ENCODE measurements at regions not wholly inside any gene's neighbourhood (a gene's known extent, or its start where the extent isn't known, plus 50 kb on each side); places are given as distances from the start of the nearest gene placed in this dataset.

DNA sequence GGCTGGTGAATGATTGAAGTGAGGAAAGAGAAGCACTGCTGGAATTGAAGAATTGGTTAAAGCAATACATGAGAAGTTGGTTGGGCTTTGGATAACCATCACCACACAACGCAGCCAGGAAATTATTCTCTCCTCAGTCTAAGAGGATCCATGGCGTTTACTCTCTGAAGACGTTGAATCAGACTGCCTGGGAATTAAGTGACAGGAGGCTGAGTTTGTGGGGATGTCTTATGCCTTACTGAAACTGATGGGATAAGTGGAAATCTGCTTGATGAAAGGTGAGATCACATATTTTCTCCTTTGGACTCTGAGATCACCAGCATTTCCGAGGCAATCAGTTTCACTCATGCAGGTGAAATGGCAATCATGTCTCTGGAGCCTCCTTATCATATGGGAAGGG lies 456.1 kb upstream of the GBE1 start:
- Histone ChIP-seq H3K79me2 (ENCODE audit: low read length) (no peaks in the 10 kb centered on the region), H3K9ac (ENCODE audit: low read length) (no peak overlapping the region), H3K9me3 (replicated peaks; ENCODE audit: insufficient read depth, low read length) (no peaks in the 10 kb centered on the region), H3K36me3 (replicated peaks; ENCODE audit: insufficient read depth, low read length) (no peaks in the 10 kb centered on the region), H3K4me2 (ENCODE audit: low read depth, low read length) (no peak overlapping the region), H3K9me2 (replicated peaks; ENCODE audit: insufficient read depth, low read length) (no peaks in the 10 kb centered on the region), H3F3A (ENCODE audit: insufficient read depth, low read length) (no peaks in the 10 kb centered on the region), H3K4me3 (ENCODE audit: low read length) (no peak overlapping the region), H2AFZ (ENCODE audit: low read length) (no peak overlapping the region), H4K20me1 (ENCODE audit: insufficient read depth, low read length) (no peaks in the 10 kb centered on the region), H3K4me1 (ENCODE audit: low read length) (no peaks in the 10 kb centered on the region), H3K27me3 (replicated peaks; ENCODE audit: insufficient read depth, low read length) (no peaks in the 10 kb centered on the region), H3K27ac (ENCODE audit: low read length) (no peak overlapping the region)
- no peak for DNase-seq
- TF ChIP-seq, protein P1, sequence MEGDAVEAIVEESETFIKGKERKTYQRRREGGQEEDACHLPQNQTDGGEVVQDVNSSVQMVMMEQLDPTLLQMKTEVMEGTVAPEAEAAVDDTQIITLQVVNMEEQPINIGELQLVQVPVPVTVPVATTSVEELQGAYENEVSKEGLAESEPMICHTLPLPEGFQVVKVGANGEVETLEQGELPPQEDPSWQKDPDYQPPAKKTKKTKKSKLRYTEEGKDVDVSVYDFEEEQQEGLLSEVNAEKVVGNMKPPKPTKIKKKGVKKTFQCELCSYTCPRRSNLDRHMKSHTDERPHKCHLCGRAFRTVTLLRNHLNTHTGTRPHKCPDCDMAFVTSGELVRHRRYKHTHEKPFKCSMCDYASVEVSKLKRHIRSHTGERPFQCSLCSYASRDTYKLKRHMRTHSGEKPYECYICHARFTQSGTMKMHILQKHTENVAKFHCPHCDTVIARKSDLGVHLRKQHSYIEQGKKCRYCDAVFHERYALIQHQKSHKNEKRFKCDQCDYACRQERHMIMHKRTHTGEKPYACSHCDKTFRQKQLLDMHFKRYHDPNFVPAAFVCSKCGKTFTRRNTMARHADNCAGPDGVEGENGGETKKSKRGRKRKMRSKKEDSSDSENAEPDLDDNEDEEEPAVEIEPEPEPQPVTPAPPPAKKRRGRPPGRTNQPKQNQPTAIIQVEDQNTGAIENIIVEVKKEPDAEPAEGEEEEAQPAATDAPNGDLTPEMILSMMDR (IDR thresholded peaks at IDR 0.05; ENCODE audit: low read length): no peak
- no peak for TF ChIP-seq EZH2phosphoT487 (IDR thresholded peaks at IDR 0.05; ENCODE audit: low read length)
- no peak for TF ChIP-seq EZH2 (optimal IDR thresholded peaks at IDR 0.05; ENCODE audit: low read depth, low read length)

DNA sequence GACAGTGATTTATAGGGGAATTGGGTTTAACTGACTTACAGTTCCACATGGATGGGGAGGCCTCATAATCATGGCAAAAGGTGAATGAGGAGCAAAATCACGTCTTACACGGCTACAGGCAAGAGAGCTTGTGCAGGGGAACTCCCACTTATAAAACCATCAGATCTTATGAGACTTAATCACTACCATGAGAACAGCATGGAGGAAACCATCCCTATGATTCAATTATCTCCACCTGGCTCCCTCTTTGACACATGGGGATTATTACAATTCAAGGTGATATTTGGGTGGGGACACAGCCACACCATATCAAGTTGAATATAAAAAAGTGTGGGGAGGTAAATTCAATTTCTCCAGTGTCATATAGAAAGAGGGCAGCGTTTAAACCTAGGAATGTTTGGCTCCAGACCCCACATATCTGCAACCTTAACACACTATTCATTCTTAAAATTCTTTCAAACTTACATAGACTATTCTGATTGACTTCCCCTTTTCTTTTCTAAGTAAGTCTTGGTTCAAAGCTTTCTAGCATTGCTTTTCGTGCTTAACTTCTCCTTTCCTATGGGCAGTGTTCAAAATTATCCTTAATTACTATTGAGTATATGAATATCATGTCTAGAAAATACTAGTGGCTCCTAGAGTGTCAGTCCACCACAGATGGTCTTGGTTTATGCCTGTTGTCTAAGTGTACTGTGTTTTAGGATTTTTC lies 446.7 kb upstream of the GBE1 start:
- Histone ChIP-seq H3K4me2 (ENCODE audit: low read depth, low read length) (no peak overlapping the region), H3K9me2 (replicated peaks; ENCODE audit: insufficient read depth, low read length) (no peaks in the 10 kb centered on the region), H3F3A (ENCODE audit: insufficient read depth, low read length) (no peaks in the 10 kb centered on the region), H3K27me3 (replicated peaks; ENCODE audit: insufficient read depth, low read length) (no peaks in the 10 kb centered on the region), H3K4me1 (ENCODE audit: low read length) (no peaks in the 10 kb centered on the region), H3K4me3 (ENCODE audit: low read length) (no peak overlapping the region), H3K27ac (ENCODE audit: low read length) (no peak overlapping the region), H3K36me3 (replicated peaks; ENCODE audit: insufficient read depth, low read length) (no peaks in the 10 kb centered on the region), H4K20me1 (ENCODE audit: insufficient read depth, low read length) (no peaks in the 10 kb centered on the region), H3K9ac (ENCODE audit: low read length) (no peak overlapping the region), H2AFZ (ENCODE audit: low read length) (no peak overlapping the region), H3K79me2 (ENCODE audit: low read length) (no peaks in the 10 kb centered on the region), H3K9me3 (replicated peaks; ENCODE audit: insufficient read depth, low read length) (no peaks in the 10 kb centered on the region)
- TF ChIP-seq EZH2phosphoT487 (IDR thresholded peaks at IDR 0.05; ENCODE audit: low read length): no peak
- no peak for TF ChIP-seq EZH2 (optimal IDR thresholded peaks at IDR 0.05; ENCODE audit: low read depth, low read length)
- TF ChIP-seq, protein P1 (IDR thresholded peaks at IDR 0.05; ENCODE audit: low read length): no peak
- DNase-seq: no peak

DNA sequence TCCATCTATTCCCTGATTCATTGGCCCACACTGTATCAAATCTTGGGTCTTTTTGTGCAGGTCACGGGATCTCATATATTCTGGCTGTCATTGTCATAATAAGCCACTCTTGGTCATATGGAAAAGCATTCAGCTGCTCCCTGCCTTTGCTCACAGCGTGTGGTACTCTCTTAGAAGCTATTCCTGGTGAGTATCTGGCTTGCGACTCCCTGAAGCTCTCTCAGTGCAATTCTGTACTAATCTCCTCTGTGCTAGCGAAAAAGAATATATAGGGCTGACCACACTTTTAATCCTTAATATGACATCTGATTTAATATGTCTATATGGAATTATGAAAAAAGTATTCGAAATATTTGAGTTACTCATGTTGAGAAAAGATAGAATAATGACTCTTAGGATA lies 440.8 kb upstream of the GBE1 start:
- no peak overlapping the region for H2AFZ ChIP-seq (ENCODE audit: low read length)
- H3K4me3 ChIP-seq (ENCODE audit: low read length): no peak overlapping the region
- H3K4me2 ChIP-seq (ENCODE audit: low read depth, low read length): no peak overlapping the region
- no peak for DNase-seq
- no peaks in the 10 kb centered on the region for H3K9me2 ChIP-seq (replicated peaks; ENCODE audit: insufficient read depth, low read length)
- no peaks in the 10 kb centered on the region for H3K4me1 ChIP-seq (ENCODE audit: low read length)
- H3K27ac ChIP-seq (ENCODE audit: low read length): no peak overlapping the region
- H3K27me3 ChIP-seq (replicated peaks; ENCODE audit: insufficient read depth, low read length): no peaks in the 10 kb centered on the region
- H3K9ac ChIP-seq (ENCODE audit: low read length): no peak overlapping the region
- no peaks in the 10 kb centered on the region for H3K36me3 ChIP-seq (replicated peaks; ENCODE audit: insufficient read depth, low read length)
- H3F3A ChIP-seq (ENCODE audit: insufficient read depth, low read length): no peaks in the 10 kb centered on the region
- no peaks in the 10 kb centered on the region for H3K9me3 ChIP-seq (replicated peaks; ENCODE audit: insufficient read depth, low read length)
- no peak for TF ChIP-seq EZH2 (optimal IDR thresholded peaks at IDR 0.05; ENCODE audit: low read depth, low read length)
- TF ChIP-seq, protein P1 (IDR thresholded peaks at IDR 0.05; ENCODE audit: low read length): no peak
- no peak for TF ChIP-seq EZH2phosphoT487 (IDR thresholded peaks at IDR 0.05; ENCODE audit: low read length)
- no peaks in the 10 kb centered on the region for H4K20me1 ChIP-seq (ENCODE audit: insufficient read depth, low read length)
- no peaks in the 10 kb centered on the region for H3K79me2 ChIP-seq (ENCODE audit: low read length)

All from MM.1S (cell line).